ENCODE measurements at regions not wholly inside any gene's neighbourhood (a gene's known extent, or its start where the extent isn't known, plus 50 kb on each side); places are given as distances from the start of the nearest gene placed in this dataset.

GRCh38 chr2:48140586-48140985 is 173.9 kb upstream of the FOXN2 start:
- H3K4me3 Mint-ChIP-seq (ENCODE audit: unreplicated experiment) = no peak overlapping the region
- H3K9me3 Mint-ChIP-seq (ENCODE audit: unreplicated experiment) = peaks cover 5% of the 10 kb centered on the region
- peaks cover 24% of the 10 kb centered on the region for H3K27me3 Mint-ChIP-seq (ENCODE audit: unreplicated experiment)
- H3K4me1 Mint-ChIP-seq (ENCODE audit: unreplicated experiment) = no peaks in the 10 kb centered on the region
- DNase-seq (ENCODE audit: extremely low spot score, unreplicated experiment) = no peak
- H3K27ac Mint-ChIP-seq (ENCODE audit: unreplicated experiment) = no peak overlapping the region
- no peak for TF ChIP-seq CTCF (IDR thresholded peaks at IDR 0.05)
- no peaks in the 10 kb centered on the region for H3K36me3 Mint-ChIP-seq (ENCODE audit: unreplicated experiment)

GRCh38 chr2:48144777-48145176 is 169.7 kb upstream of the FOXN2 start:
- no peaks in the 10 kb centered on the region for H3K9me3 Mint-ChIP-seq (ENCODE audit: unreplicated experiment)
- no peak for DNase-seq (ENCODE audit: extremely low spot score, unreplicated experiment)

GRCh38 chr2:48145845-48146452 is 168.5 kb upstream of the FOXN2 start:
- no peaks in the 10 kb centered on the region for H3K4me1 Mint-ChIP-seq (ENCODE audit: unreplicated experiment)
- peaks cover 19% of the 10 kb centered on the region for H3K27me3 Mint-ChIP-seq (ENCODE audit: unreplicated experiment)
- H3K9me3 Mint-ChIP-seq (ENCODE audit: unreplicated experiment) = no peaks in the 10 kb centered on the region
- H3K4me3 Mint-ChIP-seq (ENCODE audit: unreplicated experiment) = no peak overlapping the region
- no peak for DNase-seq (ENCODE audit: extremely low spot score, unreplicated experiment)
- no peak overlapping the region for H3K27ac Mint-ChIP-seq (ENCODE audit: unreplicated experiment)
- no peaks in the 10 kb centered on the region for H3K36me3 Mint-ChIP-seq (ENCODE audit: unreplicated experiment)
- TF ChIP-seq CTCF (IDR thresholded peaks at IDR 0.05) = no peak

More at GRCh38 chr2:48144777-48145176, 169.7 kb upstream of the FOXN2 start:
- no peaks in the 10 kb centered on the region for H3K36me3 Mint-ChIP-seq (ENCODE audit: unreplicated experiment)
- no peak overlapping the region for H3K4me3 Mint-ChIP-seq (ENCODE audit: unreplicated experiment)
- peaks cover 15% of the 10 kb centered on the region for H3K27me3 Mint-ChIP-seq (ENCODE audit: unreplicated experiment)
- no peak for TF ChIP-seq CTCF (IDR thresholded peaks at IDR 0.05)
- H3K27ac Mint-ChIP-seq (ENCODE audit: unreplicated experiment) = no peak overlapping the region
- H3K4me1 Mint-ChIP-seq (ENCODE audit: unreplicated experiment) = no peaks in the 10 kb centered on the region

- Mint-ChIP-seq H3K4me1 (ENCODE audit: unreplicated experiment) (no peaks in the 10 kb centered on the region), H3K4me3 (ENCODE audit: unreplicated experiment) (no peak overlapping the region), H3K9me3 (ENCODE audit: unreplicated experiment) (no peaks in the 10 kb centered on the region), H3K27me3 (ENCODE audit: unreplicated experiment) (peaks cover 25% of the 10 kb centered on the region), H3K27ac (ENCODE audit: unreplicated experiment) (no peak overlapping the region), H3K36me3 (ENCODE audit: unreplicated experiment) (no peaks in the 10 kb centered on the region)
- DNase-seq (ENCODE audit: extremely low spot score, unreplicated experiment) = no peak
- no peak for TF ChIP-seq CTCF (IDR thresholded peaks at IDR 0.05)
These were observed 167.9 kb upstream of the FOXN2 start for GRCh38 chr2:48146552-48146951.

GRCh38 chr2:48147719-48148118 is 166.8 kb upstream of the FOXN2 start:
- no peak overlapping the region for H3K4me3 Mint-ChIP-seq (ENCODE audit: unreplicated experiment)
- no peaks in the 10 kb centered on the region for H3K36me3 Mint-ChIP-seq (ENCODE audit: unreplicated experiment)
- no peak for TF ChIP-seq CTCF (IDR thresholded peaks at IDR 0.05)
- no peak overlapping the region for H3K27ac Mint-ChIP-seq (ENCODE audit: unreplicated experiment)
- no peaks in the 10 kb centered on the region for H3K9me3 Mint-ChIP-seq (ENCODE audit: unreplicated experiment)
- H3K27me3 Mint-ChIP-seq (ENCODE audit: unreplicated experiment) = peaks cover 17% of the 10 kb centered on the region
- no peaks in the 10 kb centered on the region for H3K4me1 Mint-ChIP-seq (ENCODE audit: unreplicated experiment)
- DNase-seq (ENCODE audit: extremely low spot score, unreplicated experiment) = no peak

Data from osteocyte (in vitro differentiated cells).